WERI-Rb-1 (cell line): ENCODE measurements at regions not wholly inside any gene's neighbourhood (a gene's known extent, or its start where the extent isn't known, plus 50 kb on each side); places are given as distances from the start of the nearest gene placed in this dataset.

Experiments used
- DNase-seq: peaks from one replicate; pipeline ENCODE4 v3.0.0-alpha.2; 2020
- H3K27ac ChIP-seq: fragments of 250-450 bp; sonication (Bioruptor Pico); 2 replicates; pipeline ENCODE4 v1.5.1; 2020; ENCODE audit warnings: mild to moderate bottlenecking, moderate library complexity
- H3K27me3 ChIP-seq: fragments of 250-450 bp; sonication (Bioruptor Pico); 2 replicates; pipeline ENCODE4 v1.5.1; 2021; ENCODE audit warnings: mild to moderate bottlenecking, low read depth, moderate library complexity; ENCODE audit not compliant: insufficient read depth, severe bottlenecking
- H3K36me3 ChIP-seq: fragments of 250-450 bp; sonication (Bioruptor Pico); 2 replicates; pipeline ENCODE4 v1.5.1; 2020; ENCODE audit warnings: mild to moderate bottlenecking, moderate library complexity
- H3K4me3 ChIP-seq: 2 replicates; pipeline ENCODE4 v1.5.1; 2011; ENCODE audit warnings: low read depth, mild to moderate bottlenecking, control low read depth, low read length
- H3K9me3 ChIP-seq: fragments of 250-450 bp; sonication (Bioruptor Pico); 2 replicates; pipeline ENCODE4 v1.5.1; 2021; ENCODE audit warnings: mild to moderate bottlenecking, moderate library complexity; ENCODE audit not compliant: severe bottlenecking
- CTCF ChIP-seq: IDR thresholded peaks from 2 replicates; pipeline ENCODE4 v1.5.1; 2011; ENCODE audit warnings: low read depth, mild to moderate bottlenecking, control low read depth, inconsistent platforms, low read length

- H3K4me3 ChIP-seq, result no peak overlapping the region
- DNase-seq, result no peak
- no peaks in the 10 kb centered on the region for H3K9me3 ChIP-seq
- no peak overlapping the region for H3K27ac ChIP-seq
- TF ChIP-seq CTCF, result no peak
- H3K36me3 ChIP-seq, result no peaks in the 10 kb centered on the region
- no peaks in the 10 kb centered on the region for H3K27me3 ChIP-seq
Observed at GRCh38 chr7:84631913-84632312, 437.3 kb upstream of the SEMA3A start.

- H3K27me3 ChIP-seq, result no peaks in the 10 kb centered on the region
- no peak for TF ChIP-seq CTCF
- DNase-seq, result no peak
- no peaks in the 10 kb centered on the region for H3K36me3 ChIP-seq
- H3K4me3 ChIP-seq, result no peak overlapping the region
- H3K9me3 ChIP-seq, result no peaks in the 10 kb centered on the region
- H3K27ac ChIP-seq, result no peak overlapping the region
Observed at GRCh38 chr7:84629640-84630318, 435.2 kb upstream of the SEMA3A start.

GRCh38 chr7:84629216-84629615 is 434.6 kb upstream of the SEMA3A start:
- Histone ChIP-seq H3K4me3 (no peak overlapping the region), H3K9me3 (no peaks in the 10 kb centered on the region), H3K27me3 (no peaks in the 10 kb centered on the region), H3K36me3 (no peaks in the 10 kb centered on the region), H3K27ac (no peak overlapping the region)
- no peak for DNase-seq
- TF ChIP-seq CTCF, result no peak

- Histone ChIP-seq H3K9me3 (no peaks in the 10 kb centered on the region), H3K27ac (no peak overlapping the region), H3K27me3 (no peaks in the 10 kb centered on the region), H3K36me3 (no peaks in the 10 kb centered on the region), H3K4me3 (no peak overlapping the region)
- no peak for TF ChIP-seq CTCF
- no peak for DNase-seq
Observed at GRCh38 chr7:84627250-84627649, 432.7 kb upstream of the SEMA3A start.

DNA sequence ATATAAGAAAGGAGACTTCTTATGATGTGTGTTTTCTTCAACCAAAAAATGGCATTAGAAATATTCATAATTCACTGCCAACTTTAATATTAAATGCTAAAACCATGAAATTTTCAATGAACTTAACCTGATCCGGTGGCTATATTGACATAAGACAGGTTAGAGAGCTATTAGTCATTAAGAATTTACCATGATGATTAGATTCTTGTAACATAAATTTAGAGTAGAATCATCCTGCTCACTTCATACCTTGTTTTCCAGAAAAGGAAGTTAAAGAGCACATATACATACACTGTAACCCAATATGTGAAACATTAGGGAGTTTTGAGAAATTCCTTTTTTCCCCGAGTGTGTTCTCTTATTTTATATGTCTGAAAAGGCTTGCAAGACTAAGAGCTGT is 430.3 kb upstream of the SEMA3A start:
- Histone ChIP-seq H3K36me3 (no peaks in the 10 kb centered on the region), H3K9me3 (no peaks in the 10 kb centered on the region), H3K4me3 (no peak overlapping the region), H3K27me3 (no peaks in the 10 kb centered on the region), H3K27ac (no peak overlapping the region)
- no peak for TF ChIP-seq CTCF
- DNase-seq, result no peak

DNA sequence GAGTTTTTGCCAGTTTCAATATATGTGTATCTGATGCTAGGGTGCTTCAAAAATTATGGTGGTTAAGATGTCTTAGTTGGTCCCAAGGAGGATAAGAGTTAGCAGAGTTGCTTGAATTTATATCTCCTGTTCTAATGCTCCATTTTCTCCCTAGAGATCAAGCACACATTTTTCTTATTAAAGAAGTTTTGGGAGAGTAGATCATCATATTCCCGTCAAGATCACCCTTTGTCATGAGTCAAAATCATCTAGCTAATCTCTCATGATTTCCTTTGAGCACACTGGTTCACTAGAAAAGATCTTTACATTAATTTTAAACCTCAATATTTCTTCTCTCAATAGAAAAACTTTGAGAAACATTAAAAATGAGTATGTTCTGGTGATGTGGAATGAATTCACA is 429.9 kb upstream of the SEMA3A start:
- no peak for TF ChIP-seq CTCF
- no peak for DNase-seq
- Histone ChIP-seq H3K27ac (no peak overlapping the region), H3K9me3 (no peaks in the 10 kb centered on the region), H3K36me3 (no peaks in the 10 kb centered on the region), H3K4me3 (no peak overlapping the region), H3K27me3 (no peaks in the 10 kb centered on the region)
